PFSK-1 (cell line): ENCODE measurements at regions not wholly inside any gene's neighbourhood (a gene's known extent, or its start where the extent isn't known, plus 50 kb on each side); places are given as distances from the start of the nearest gene placed in this dataset.

Experiments used
- FOXP2 ChIP-seq: optimal IDR thresholded peaks from 2 replicates; pipeline ENCODE3; 2011; ENCODE audit warnings: borderline replicate concordance, control low read depth, inconsistent platforms; ENCODE audit not compliant: insufficient read depth; ENCODE audit errors: extremely low read length, extremely low read depth
- POLR2AphosphoS5 ChIP-seq: IDR thresholded peaks from 2 replicates; pipeline ENCODE4 v1.6.1; 2012; ENCODE audit warnings: low read depth, mild to moderate bottlenecking, control low read depth, low read length, moderate library complexity
- SIN3A ChIP-seq: IDR thresholded peaks from 2 replicates; pipeline ENCODE4 v1.6.1; 2012; ENCODE audit warnings: mild to moderate bottlenecking, low read length, moderate library complexity, borderline replicate concordance; ENCODE audit not compliant: insufficient read depth
- TAF1 ChIP-seq: IDR thresholded peaks from 2 replicates; pipeline ENCODE4 v1.6.1; 2012; ENCODE audit warnings: low read length, control low read depth, borderline replicate concordance; ENCODE audit not compliant: insufficient read depth
- TF ChIP-seq, protein P1 (sequence below), 2 experiments: IDR thresholded peaks; 2 replicates each; pipeline versions ENCODE4 v1.6.1 to v1.8.0; 2011 to 2012; ENCODE audit warnings: low read depth in 2 of 2, low read length in 2 of 2, control low read depth in 1 of 2, inconsistent platforms in 1 of 2, mild to moderate bottlenecking in 1 of 2, moderate library complexity in 1 of 2; ENCODE audit not compliant: insufficient read depth in 1 of 2

DNA sequence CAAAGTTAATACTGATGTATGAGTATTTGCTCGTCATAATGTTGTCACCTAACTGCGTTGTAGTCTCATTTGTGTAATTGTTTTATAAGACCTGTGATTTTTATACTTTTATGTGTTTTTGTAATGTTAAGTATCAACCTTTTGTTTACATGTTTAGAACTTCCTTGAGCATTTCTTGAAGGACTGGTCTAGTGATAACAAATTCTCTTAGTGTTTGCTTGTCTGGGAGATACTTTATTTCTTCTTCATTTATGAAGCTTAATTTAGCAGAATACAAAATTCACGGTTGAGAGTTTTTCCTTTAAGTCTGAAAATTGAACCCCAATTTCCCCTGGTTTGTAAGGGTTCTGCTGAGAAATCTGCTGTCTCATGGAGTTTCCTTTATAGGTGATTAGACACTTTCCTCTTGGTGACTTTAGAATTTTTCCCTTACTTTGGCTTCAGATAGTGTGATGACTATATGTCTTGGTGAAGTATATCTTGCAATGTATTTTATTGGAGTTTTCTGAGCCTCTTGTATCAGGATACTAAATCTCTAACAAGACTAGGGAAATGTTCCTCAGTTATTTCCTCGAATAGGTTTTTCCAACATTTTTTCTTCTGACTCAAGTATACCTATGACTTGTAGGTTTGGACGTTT, 154.9 kb downstream of the WDR11 start:
- TF ChIP-seq FOXP2 (no peak), TAF1 (no peak), POLR2AphosphoS5 (no peak), SIN3A (no peak)
- TF ChIP-seq, protein P1, sequence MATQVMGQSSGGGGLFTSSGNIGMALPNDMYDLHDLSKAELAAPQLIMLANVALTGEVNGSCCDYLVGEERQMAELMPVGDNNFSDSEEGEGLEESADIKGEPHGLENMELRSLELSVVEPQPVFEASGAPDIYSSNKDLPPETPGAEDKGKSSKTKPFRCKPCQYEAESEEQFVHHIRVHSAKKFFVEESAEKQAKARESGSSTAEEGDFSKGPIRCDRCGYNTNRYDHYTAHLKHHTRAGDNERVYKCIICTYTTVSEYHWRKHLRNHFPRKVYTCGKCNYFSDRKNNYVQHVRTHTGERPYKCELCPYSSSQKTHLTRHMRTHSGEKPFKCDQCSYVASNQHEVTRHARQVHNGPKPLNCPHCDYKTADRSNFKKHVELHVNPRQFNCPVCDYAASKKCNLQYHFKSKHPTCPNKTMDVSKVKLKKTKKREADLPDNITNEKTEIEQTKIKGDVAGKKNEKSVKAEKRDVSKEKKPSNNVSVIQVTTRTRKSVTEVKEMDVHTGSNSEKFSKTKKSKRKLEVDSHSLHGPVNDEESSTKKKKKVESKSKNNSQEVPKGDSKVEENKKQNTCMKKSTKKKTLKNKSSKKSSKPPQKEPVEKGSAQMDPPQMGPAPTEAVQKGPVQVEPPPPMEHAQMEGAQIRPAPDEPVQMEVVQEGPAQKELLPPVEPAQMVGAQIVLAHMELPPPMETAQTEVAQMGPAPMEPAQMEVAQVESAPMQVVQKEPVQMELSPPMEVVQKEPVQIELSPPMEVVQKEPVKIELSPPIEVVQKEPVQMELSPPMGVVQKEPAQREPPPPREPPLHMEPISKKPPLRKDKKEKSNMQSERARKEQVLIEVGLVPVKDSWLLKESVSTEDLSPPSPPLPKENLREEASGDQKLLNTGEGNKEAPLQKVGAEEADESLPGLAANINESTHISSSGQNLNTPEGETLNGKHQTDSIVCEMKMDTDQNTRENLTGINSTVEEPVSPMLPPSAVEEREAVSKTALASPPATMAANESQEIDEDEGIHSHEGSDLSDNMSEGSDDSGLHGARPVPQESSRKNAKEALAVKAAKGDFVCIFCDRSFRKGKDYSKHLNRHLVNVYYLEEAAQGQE (IDR thresholded peaks at IDR 0.05; ENCODE audit: insufficient read depth in 1 of 2, low read depth in 2 of 2, low read length in 2 of 2) = no peak

DNA sequence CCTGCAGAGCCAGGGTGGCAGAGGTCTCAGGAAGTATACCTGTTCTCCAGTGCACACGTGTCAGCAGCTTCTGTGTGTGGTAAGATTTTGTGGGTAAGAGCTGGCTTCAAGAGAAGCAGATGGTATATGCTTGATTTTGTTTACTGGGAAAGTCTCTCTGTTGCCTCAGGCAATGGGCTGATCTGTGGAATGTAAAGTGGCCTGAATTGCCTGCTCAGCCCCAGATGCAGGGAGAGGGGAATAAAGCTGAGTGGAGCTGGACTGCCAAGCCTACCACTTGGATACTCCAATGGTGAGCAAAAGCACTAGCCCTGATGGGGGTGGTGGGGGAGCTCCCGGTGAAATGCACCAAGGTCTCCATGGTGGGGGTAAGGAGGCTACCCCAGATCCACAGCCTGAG, 156.1 kb downstream of the WDR11 start:
- TF ChIP-seq, protein P1 (IDR thresholded peaks at IDR 0.05; ENCODE audit: insufficient read depth in 1 of 2, low read depth in 2 of 2, low read length in 2 of 2) = no peak
- TF ChIP-seq SIN3A = no peak
- no peak for TF ChIP-seq FOXP2
- no peak for TF ChIP-seq TAF1
- TF ChIP-seq POLR2AphosphoS5 = no peak

DNA sequence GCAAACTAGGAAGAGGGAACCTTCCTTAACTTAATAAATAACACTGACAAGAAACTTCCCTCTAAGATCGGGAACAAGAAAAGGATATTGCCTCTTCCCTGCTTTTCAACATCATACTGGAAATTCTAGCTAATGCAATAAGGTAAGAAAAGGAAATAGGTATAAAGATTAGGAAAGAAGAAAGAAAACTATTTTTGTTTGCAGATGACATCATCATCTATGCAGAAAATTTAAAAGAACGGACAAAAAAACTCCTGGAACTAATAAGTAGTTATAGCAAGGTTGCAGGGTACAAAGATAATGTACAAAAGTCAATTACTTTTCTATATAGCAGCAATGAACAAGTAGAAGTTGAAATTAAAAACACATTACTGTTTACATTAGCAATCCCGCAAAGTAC, 164.8 kb downstream of the WDR11 start:
- TF ChIP-seq FOXP2 (no peak), TAF1 (no peak)

DNA sequence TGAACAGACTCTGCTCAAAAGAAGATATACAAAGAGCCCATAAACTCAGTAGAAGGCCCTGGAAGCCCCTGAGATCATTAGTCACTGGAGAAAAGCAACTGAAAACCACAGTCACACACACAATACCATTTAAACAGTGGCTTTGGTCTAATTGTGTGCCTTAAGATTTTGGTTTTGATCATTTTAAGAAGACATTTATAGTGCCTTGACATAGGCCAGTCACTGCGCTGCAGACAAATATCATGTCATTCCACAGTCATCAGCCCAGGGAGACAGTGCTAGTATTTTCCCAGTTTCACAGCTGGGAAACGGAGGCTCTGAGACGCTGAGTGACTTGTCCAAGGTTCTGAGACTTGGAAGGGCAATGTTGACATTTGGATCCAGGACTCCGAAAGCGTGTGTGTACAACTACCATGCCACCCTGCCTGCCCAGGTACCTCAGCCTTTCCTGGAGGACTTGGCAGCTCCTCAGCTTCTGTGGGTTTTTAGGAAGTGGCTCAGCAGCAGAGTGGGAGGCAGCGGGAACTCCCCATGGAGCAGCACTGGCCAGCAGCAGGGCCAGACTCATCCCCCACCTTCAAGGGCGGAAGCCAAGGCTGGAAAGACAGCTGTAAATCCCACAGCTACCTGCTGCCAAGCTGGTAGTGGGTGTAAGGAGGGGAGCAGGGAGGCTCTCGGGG, 173.9 kb downstream of the WDR11 start:
- TF ChIP-seq, protein P1 (IDR thresholded peaks at IDR 0.05; ENCODE audit: insufficient read depth in 1 of 2, low read depth in 2 of 2, low read length in 2 of 2) = peak in 1 of 2 experiments; percentile 66; a peak in 1 of 4 replicates
- no peak for TF ChIP-seq POLR2AphosphoS5

DNA sequence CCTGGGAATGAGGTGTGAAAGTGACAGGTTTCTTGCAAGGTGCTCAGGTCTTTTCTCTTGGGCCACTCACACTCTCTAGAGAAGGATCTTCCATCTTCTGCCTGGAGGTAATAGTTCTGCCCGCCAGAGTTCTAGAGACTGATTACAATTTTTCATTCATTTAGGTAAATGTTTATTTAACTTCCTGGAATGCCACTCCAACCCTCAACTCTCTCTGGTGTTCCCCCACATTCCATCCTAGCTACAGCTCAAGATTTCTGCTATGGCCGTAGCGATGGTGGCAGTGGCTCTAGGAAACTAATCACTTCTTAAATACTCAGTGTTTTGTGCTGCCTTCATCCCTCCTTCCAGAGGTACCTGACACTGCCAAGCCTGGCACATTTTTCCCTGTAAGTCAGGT, 174.6 kb downstream of the WDR11 start:
- TF ChIP-seq, protein P1 (IDR thresholded peaks at IDR 0.05; ENCODE audit: insufficient read depth in 1 of 2, low read depth in 2 of 2, low read length in 2 of 2) = no peak
- TF ChIP-seq FOXP2 (no peak), POLR2AphosphoS5 (no peak), SIN3A (no peak), TAF1 (no peak)
